ENCODE measurements at regions not wholly inside any gene's neighbourhood (a gene's known extent, or its start where the extent isn't known, plus 50 kb on each side); places are given as distances from the start of the nearest gene placed in this dataset.

DNA sequence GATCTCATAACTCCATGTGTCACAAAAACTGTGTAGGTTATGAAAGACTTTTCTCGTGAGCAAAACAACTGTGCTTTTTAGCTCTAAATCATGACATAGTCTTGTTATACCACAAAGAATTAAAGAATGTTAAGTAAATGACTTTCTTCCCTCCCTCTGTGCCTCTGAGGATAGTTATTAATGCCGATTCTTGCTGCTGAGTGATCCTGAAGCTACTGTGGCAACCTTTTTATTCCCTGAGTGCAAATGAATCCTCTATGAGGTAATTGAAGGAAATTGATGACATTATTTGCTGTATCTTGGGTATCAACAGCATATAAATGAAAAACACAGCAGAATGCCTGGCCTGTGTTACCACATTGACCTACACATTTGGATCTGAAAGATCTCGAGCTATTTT is 142.2 kb upstream of the HDAC9 start:
- TF ChIP-seq, protein P1, sequence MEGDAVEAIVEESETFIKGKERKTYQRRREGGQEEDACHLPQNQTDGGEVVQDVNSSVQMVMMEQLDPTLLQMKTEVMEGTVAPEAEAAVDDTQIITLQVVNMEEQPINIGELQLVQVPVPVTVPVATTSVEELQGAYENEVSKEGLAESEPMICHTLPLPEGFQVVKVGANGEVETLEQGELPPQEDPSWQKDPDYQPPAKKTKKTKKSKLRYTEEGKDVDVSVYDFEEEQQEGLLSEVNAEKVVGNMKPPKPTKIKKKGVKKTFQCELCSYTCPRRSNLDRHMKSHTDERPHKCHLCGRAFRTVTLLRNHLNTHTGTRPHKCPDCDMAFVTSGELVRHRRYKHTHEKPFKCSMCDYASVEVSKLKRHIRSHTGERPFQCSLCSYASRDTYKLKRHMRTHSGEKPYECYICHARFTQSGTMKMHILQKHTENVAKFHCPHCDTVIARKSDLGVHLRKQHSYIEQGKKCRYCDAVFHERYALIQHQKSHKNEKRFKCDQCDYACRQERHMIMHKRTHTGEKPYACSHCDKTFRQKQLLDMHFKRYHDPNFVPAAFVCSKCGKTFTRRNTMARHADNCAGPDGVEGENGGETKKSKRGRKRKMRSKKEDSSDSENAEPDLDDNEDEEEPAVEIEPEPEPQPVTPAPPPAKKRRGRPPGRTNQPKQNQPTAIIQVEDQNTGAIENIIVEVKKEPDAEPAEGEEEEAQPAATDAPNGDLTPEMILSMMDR (IDR thresholded peaks at IDR 0.05): no peak
- TF ChIP-seq EZH2 (IDR thresholded peaks at IDR 0.05): no peak

Measured in neural progenitor cell (in vitro differentiated cells).